ENCODE measurements at regions not wholly inside any gene's neighbourhood (a gene's known extent, or its start where the extent isn't known, plus 50 kb on each side); places are given as distances from the start of the nearest gene placed in this dataset.

DNA sequence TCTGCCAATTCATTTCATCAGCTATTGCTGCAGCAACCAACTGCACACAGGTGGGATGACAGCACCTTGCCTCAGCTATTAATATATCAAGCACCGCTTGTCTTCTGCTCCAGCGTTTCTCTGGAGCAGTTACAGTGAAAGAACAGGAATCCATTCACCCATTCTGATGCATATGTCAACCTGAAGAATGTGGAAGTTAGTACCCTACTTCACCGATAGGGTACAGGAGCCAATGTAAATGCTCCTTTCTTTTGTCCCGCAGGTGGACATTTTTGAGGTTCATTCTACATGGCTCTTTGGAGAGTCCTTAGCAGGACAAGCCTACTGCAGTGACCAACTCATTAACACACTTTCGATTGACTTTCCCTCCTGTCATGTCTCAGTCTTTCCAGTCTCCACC is 104.4 kb upstream of the PRNP start:
- Histone ChIP-seq H3K4me3 (replicated peaks in 1 of 3; ENCODE audit: insufficient read depth in 1 of 3, low read depth in 1 of 3, low read length in 3 of 3) (no peak overlapping the region), H3K9ac (replicated peaks; ENCODE audit: extremely low read depth, insufficient read depth, low read length) (no peak overlapping the region), H3K4me2 (ENCODE audit: insufficient read depth, low read length) (no peak overlapping the region), H3K27me3 (ENCODE audit: control insufficient read depth in 2 of 2, insufficient read depth in 2 of 2, low read length in 2 of 2) (peaks cover 8 to 22% of the 10 kb centered on the region in 2 experiments), H3K9me1 (replicated peaks; ENCODE audit: control insufficient read depth, extremely low read depth, insufficient read depth, low read length) (no peaks in the 10 kb centered on the region), H3K4me1 (ENCODE audit: control insufficient read depth, extremely low read depth, insufficient read depth, low read length) (no peaks in the 10 kb centered on the region), H3K79me2 (ENCODE audit: control insufficient read depth, insufficient read depth, low read length) (no peaks in the 10 kb centered on the region), H2AFZ (ENCODE audit: low read depth, low read length) (no peak overlapping the region), H3K9me3 (replicated peaks; ENCODE audit: control insufficient read depth, insufficient read depth, low read length) (no peaks in the 10 kb centered on the region), H3K36me3 (ENCODE audit: control insufficient read depth in 2 of 2, extremely low read depth in 1 of 2, insufficient read depth in 2 of 2, low read length in 2 of 2) (no peaks in the 10 kb centered on the region), H3K27ac (ENCODE audit: insufficient read depth, low read depth, low read length) (no peak overlapping the region), H4K20me1 (replicated peaks; ENCODE audit: control insufficient read depth, extremely low read depth, insufficient read depth, low read length) (no peaks in the 10 kb centered on the region)
- dilution Hi-C loops (cut with MboI; ENCODE audit: extremely low pct_ligation_motif_present, low sequenced_read_pairs): loop anchor here (10.0 kb wide), 1 partner anchor 307 kb away; no protein-coding TSS in a partner anchor
- no peak for TF ChIP-seq EZH2 (IDR thresholded peaks at IDR 0.05; ENCODE audit: borderline replicate concordance, low read depth, low read length, severe bottlenecking)
- no peak for TF ChIP-seq MYC (IDR thresholded peaks at IDR 0.05; ENCODE audit: low read depth, low read length)
- TF ChIP-seq GATA2 (IDR thresholded peaks at IDR 0.05; ENCODE audit: insufficient read depth, insufficient read length, low read depth, low read length): no peak
- TF ChIP-seq POLR2A (IDR thresholded peaks at IDR 0.05; ENCODE audit: low read depth, low read length): no peak
- TF ChIP-seq POLR2AphosphoS5 (IDR thresholded peaks at IDR 0.05; ENCODE audit: insufficient read depth, low read depth, low read length): no peak
- no peak for TF ChIP-seq FOS (IDR thresholded peaks at IDR 0.05; ENCODE audit: borderline replicate concordance, insufficient read depth, low read length)
- TF ChIP-seq, protein P1, sequence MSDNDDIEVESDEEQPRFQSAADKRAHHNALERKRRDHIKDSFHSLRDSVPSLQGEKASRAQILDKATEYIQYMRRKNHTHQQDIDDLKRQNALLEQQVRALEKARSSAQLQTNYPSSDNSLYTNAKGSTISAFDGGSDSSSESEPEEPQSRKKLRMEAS (IDR thresholded peaks at IDR 0.05; ENCODE audit: insufficient read depth, insufficient read length): no peak
- no TSS peak for BruUV-seq (replicated peaks)
- POLR2A ChIA-PET: no interaction called here
- FAIRE-seq: no peak
- intact Hi-C loops (cut with micrococcal nuclease): no loop called here
- CTCF ChIA-PET: interaction anchor here (0.9 to 1.6 kb wide), 2 partner anchors 13 to 19 kb away, joined by 3 read pairs; no protein-coding TSS in a partner anchor
- no peak for DNase-seq (ENCODE audit: low read depth, low spot score)

DNA sequence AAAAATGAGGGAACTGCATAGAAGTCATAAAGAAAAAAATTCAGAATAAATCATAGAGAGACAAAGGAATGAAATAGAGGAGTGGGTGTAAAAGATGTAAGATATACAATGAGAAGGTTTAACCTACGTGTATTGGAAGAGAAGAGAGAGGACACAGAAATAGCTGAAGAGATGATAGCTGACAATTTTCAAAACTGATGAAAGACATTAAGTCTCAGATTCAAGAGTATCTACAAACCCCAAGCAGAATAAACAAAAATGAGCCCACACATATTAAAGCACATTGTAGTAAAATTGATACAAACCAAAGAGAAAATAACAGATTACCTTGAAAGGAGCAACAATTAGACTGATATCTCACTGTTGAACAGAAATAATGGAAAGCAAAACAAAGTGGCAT is 107.9 kb upstream of the PRNP start:
- no peak overlapping the region for H2AFZ ChIP-seq (ENCODE audit: low read depth, low read length)
- no peaks in the 10 kb centered on the region for H3K4me1 ChIP-seq (ENCODE audit: control insufficient read depth, extremely low read depth, insufficient read depth, low read length)
- H3K79me2 ChIP-seq (ENCODE audit: control insufficient read depth, insufficient read depth, low read length): no peaks in the 10 kb centered on the region
- peaks cover 10 to 35% of the 10 kb centered on the region in 2 experiments for H3K27me3 ChIP-seq (ENCODE audit: control insufficient read depth in 2 of 2, insufficient read depth in 2 of 2, low read length in 2 of 2)
- H4K20me1 ChIP-seq (replicated peaks; ENCODE audit: control insufficient read depth, extremely low read depth, insufficient read depth, low read length): no peaks in the 10 kb centered on the region
- no peaks in the 10 kb centered on the region for H3K9me3 ChIP-seq (replicated peaks; ENCODE audit: control insufficient read depth, insufficient read depth, low read length)
- no peaks in the 10 kb centered on the region for H3K9me1 ChIP-seq (replicated peaks; ENCODE audit: control insufficient read depth, extremely low read depth, insufficient read depth, low read length)
- FAIRE-seq: no peak
- H3K27ac ChIP-seq (ENCODE audit: insufficient read depth, low read depth, low read length): no peak overlapping the region
- no peak for DNase-seq (ENCODE audit: low read depth, low spot score)
- ChIA-PET POLR2A (no interaction called here), CTCF (interaction anchor here (1.0 kb wide), 1 partner anchor 10 kb away, joined by 3 read pairs; no protein-coding TSS in a partner anchor)
- no peak overlapping the region for H3K4me2 ChIP-seq (ENCODE audit: insufficient read depth, low read length)
- TF ChIP-seq POLR2AphosphoS5 (IDR thresholded peaks at IDR 0.05; ENCODE audit: insufficient read depth, low read depth, low read length) (no peak), FOS (IDR thresholded peaks at IDR 0.05; ENCODE audit: borderline replicate concordance, insufficient read depth, low read length) (no peak), EZH2 (IDR thresholded peaks at IDR 0.05; ENCODE audit: borderline replicate concordance, low read depth, low read length, severe bottlenecking) (no peak), GATA2 (IDR thresholded peaks at IDR 0.05; ENCODE audit: insufficient read depth, insufficient read length, low read depth, low read length) (no peak), JUN (IDR thresholded peaks at IDR 0.05; ENCODE audit: borderline replicate concordance, insufficient read depth, insufficient read length, low read depth) (no peak), POLR2A (IDR thresholded peaks at IDR 0.05; ENCODE audit: low read depth, low read length) (no peak), MYC (IDR thresholded peaks at IDR 0.05; ENCODE audit: low read depth, low read length) (no peak)
- TF ChIP-seq, protein P2, sequence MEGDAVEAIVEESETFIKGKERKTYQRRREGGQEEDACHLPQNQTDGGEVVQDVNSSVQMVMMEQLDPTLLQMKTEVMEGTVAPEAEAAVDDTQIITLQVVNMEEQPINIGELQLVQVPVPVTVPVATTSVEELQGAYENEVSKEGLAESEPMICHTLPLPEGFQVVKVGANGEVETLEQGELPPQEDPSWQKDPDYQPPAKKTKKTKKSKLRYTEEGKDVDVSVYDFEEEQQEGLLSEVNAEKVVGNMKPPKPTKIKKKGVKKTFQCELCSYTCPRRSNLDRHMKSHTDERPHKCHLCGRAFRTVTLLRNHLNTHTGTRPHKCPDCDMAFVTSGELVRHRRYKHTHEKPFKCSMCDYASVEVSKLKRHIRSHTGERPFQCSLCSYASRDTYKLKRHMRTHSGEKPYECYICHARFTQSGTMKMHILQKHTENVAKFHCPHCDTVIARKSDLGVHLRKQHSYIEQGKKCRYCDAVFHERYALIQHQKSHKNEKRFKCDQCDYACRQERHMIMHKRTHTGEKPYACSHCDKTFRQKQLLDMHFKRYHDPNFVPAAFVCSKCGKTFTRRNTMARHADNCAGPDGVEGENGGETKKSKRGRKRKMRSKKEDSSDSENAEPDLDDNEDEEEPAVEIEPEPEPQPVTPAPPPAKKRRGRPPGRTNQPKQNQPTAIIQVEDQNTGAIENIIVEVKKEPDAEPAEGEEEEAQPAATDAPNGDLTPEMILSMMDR (IDR thresholded peaks at IDR 0.05; ENCODE audit: extremely low read depth in 1 of 2, insufficient read depth in 1 of 2, low read depth in 1 of 2, low read length in 2 of 2): no peak
- TF ChIP-seq, protein P1 (IDR thresholded peaks at IDR 0.05; ENCODE audit: insufficient read depth, insufficient read length): no peak
- no peak overlapping the region for H3K9ac ChIP-seq (replicated peaks; ENCODE audit: extremely low read depth, insufficient read depth, low read length)
- H3K36me3 ChIP-seq (ENCODE audit: control insufficient read depth in 2 of 2, extremely low read depth in 1 of 2, insufficient read depth in 2 of 2, low read length in 2 of 2): no peaks in the 10 kb centered on the region
- intact Hi-C loops (cut with micrococcal nuclease) (no loop called here), dilution Hi-C loops (cut with MboI; ENCODE audit: extremely low pct_ligation_motif_present, low sequenced_read_pairs) (no loop called here)
- no TSS peak for BruUV-seq (replicated peaks)
- no peak overlapping the region for H3K4me3 ChIP-seq (replicated peaks in 1 of 3; ENCODE audit: insufficient read depth in 1 of 3, low read depth in 1 of 3, low read length in 3 of 3)
